Adrenal gland (tissue), 5 donors: ENCODE measurements at regions not wholly inside any gene's neighbourhood (a gene's known extent, or its start where the extent isn't known, plus 50 kb on each side); places are given as distances from the start of the nearest gene placed in this dataset.

Source experiments
- POLR2A ChIP-seq, 2 donors: fragments of 450-650 bp; IDR thresholded peaks; one replicate each; pipeline ENCODE4 v1.6.1; 2017; ENCODE audit warnings: antibody characterized with exemption in 2 of 2, mild to moderate bottlenecking in 2 of 2, moderate library complexity in 1 of 2
- TF ChIP-seq, protein P1 (sequence below), 6 experiments: fragments of 450-650 bp in 4 of 6; fragments of 200-600 bp in 2 of 6; sonication (generic) in 1 of 6; IDR thresholded peaks; 1 replicate in 5 of 6; 2 replicates in 1 of 6; pipeline versions ENCODE4 v1.5.1 to v1.8.0; 2016 to 2021; ENCODE audit warnings: antibody characterized with exemption in 6 of 6, mild to moderate bottlenecking in 2 of 6, moderate library complexity in 1 of 6
- donor health status: DM: no; HTN: no; CAD: no.

DNA sequence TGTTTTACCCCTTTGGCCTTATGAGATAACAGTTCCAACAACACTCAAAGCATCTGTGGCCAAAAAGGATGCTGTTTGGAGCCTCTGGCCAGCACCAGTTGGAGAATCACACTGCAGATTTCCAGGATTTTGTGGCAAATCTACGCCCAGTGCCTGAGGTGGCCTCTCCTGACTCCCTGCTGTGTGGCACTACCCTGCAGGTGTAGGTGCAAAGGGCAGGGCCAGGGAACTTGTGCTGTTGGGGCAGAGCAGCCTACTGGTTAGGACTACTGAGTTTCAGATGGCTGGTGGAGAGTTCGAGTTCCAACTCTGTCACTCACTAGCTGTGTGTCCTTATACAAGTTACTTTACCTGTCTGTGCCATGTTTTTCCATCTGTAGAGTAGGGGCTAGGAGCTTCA lies 170.5 kb downstream of the PTPRU start:
- TF ChIP-seq, protein P1, sequence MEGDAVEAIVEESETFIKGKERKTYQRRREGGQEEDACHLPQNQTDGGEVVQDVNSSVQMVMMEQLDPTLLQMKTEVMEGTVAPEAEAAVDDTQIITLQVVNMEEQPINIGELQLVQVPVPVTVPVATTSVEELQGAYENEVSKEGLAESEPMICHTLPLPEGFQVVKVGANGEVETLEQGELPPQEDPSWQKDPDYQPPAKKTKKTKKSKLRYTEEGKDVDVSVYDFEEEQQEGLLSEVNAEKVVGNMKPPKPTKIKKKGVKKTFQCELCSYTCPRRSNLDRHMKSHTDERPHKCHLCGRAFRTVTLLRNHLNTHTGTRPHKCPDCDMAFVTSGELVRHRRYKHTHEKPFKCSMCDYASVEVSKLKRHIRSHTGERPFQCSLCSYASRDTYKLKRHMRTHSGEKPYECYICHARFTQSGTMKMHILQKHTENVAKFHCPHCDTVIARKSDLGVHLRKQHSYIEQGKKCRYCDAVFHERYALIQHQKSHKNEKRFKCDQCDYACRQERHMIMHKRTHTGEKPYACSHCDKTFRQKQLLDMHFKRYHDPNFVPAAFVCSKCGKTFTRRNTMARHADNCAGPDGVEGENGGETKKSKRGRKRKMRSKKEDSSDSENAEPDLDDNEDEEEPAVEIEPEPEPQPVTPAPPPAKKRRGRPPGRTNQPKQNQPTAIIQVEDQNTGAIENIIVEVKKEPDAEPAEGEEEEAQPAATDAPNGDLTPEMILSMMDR (IDR thresholded peaks at IDR 0.05) = no peak
- TF ChIP-seq POLR2A (IDR thresholded peaks at IDR 0.05) = no peak
